GM23338 (cell line): ENCODE measurements at regions not wholly inside any gene's neighbourhood (a gene's known extent, or its start where the extent isn't known, plus 50 kb on each side); places are given as distances from the start of the nearest gene placed in this dataset.

Experiments used
- ATAC-seq: fragments of 200-7000 bp; cut with Tn5 transposase; 3 replicates; pipeline ENCODE4 v1.9.1; 2020
- DNase-seq: peaks from one replicate; pipeline ENCODE4 v3.0.0-alpha.2; 2015; ENCODE audit warnings: low spot score
- H2AFZ ChIP-seq: fragments of 200-600 bp; sonication (generic); 2 replicates; pipeline ENCODE4 v1.8.0; 2016; ENCODE audit warnings: antibody characterized with exemption, mild to moderate bottlenecking, moderate library complexity
- H3F3A ChIP-seq: fragments of 200-600 bp; sonication (generic); replicated peaks from 2 replicates; pipeline ENCODE4 v1.8.0; 2017; ENCODE audit warnings: antibody characterized with exemption, mixed run types, low read depth
- H3K27ac ChIP-seq: fragments of 200-600 bp; sonication (generic); 2 replicates; pipeline ENCODE4 v1.6.1; 2016; ENCODE audit warnings: low read depth
- H3K27me3 ChIP-seq: fragments of 200-600 bp; sonication (generic); 2 replicates; pipeline ENCODE4 v1.8.0; 2016; ENCODE audit warnings: mild to moderate bottlenecking, mixed run types, moderate library complexity; ENCODE audit not compliant: insufficient read depth
- H3K36me3 ChIP-seq: fragments of 200-600 bp; sonication (generic); 2 replicates; pipeline ENCODE4 v1.8.0; 2016; ENCODE audit warnings: mild to moderate bottlenecking; ENCODE audit not compliant: insufficient read depth
- H3K4me1 ChIP-seq: fragments of 200-600 bp; sonication (generic); 2 replicates; pipeline ENCODE4 v1.8.0; 2016; ENCODE audit warnings: mild to moderate bottlenecking, moderate library complexity; ENCODE audit not compliant: insufficient read depth
- H3K4me2 ChIP-seq: fragments of 200-600 bp; sonication (generic); 2 replicates; pipeline ENCODE4 v1.7.1; 2017; ENCODE audit warnings: mixed run types
- H3K4me3 ChIP-seq: fragments of 200-600 bp; sonication (generic); 2 replicates; pipeline ENCODE4 v1.6.1; 2016; ENCODE audit warnings: mixed run types
- H3K79me2 ChIP-seq: fragments of 200-600 bp; sonication (generic); replicated peaks from 2 replicates; pipeline ENCODE4 v1.8.0; 2017; ENCODE audit warnings: mild to moderate bottlenecking; ENCODE audit not compliant: insufficient read depth
- H3K9me2 ChIP-seq: fragments of 200-600 bp; sonication (generic); 2 replicates; pipeline ENCODE4 v1.8.0; 2017; ENCODE audit not compliant: insufficient read depth
- H4K20me1 ChIP-seq: fragments of 200-600 bp; sonication (generic); replicated peaks from 2 replicates; pipeline ENCODE4 v1.8.0; 2017; ENCODE audit warnings: mild to moderate bottlenecking; ENCODE audit not compliant: insufficient read depth
- H3K27ac Mint-ChIP-seq: 2 replicates; pipeline ENCODE4 v1.8.0; 2020; ENCODE audit warnings: inconsistent platforms, mild to moderate bottlenecking, moderate library complexity, mixed read lengths
- H3K27me3 Mint-ChIP-seq: 3 replicates; pipeline ENCODE4 v1.8.0; 2022; ENCODE audit warnings: low read depth, mild to moderate bottlenecking, moderate library complexity, mixed read lengths, inconsistent platforms; ENCODE audit not compliant: insufficient read depth, poor library complexity
- H3K36me3 Mint-ChIP-seq: 3 replicates; pipeline ENCODE4 v1.8.0; 2021; ENCODE audit warnings: low read depth, mild to moderate bottlenecking, inconsistent platforms, moderate library complexity, mixed read lengths
- H3K4me1 Mint-ChIP-seq: 3 replicates; pipeline ENCODE4 v1.8.0; 2020; ENCODE audit warnings: mild to moderate bottlenecking, inconsistent platforms, mixed read lengths
- H3K4me3 Mint-ChIP-seq: 3 replicates; pipeline ENCODE4 v1.8.0; 2021; ENCODE audit warnings: moderate library complexity, mild to moderate bottlenecking, inconsistent platforms, mixed read lengths
- H3K9me3 Mint-ChIP-seq: 3 replicates; pipeline ENCODE4 v1.8.0; 2020; ENCODE audit warnings: moderate library complexity, mild to moderate bottlenecking, inconsistent platforms, mixed read lengths
- CREB1 ChIP-seq: fragments of 250-450 bp; sonication (Bioruptor Pico); IDR thresholded peaks from 2 replicates; pipeline ENCODE4 v1.5.0; 2020; ENCODE audit warnings: low read depth, mild to moderate bottlenecking, moderate library complexity
- CTCF ChIP-seq, 2 experiments: fragments of 200-600 bp in 1 of 2; sonication (generic) in 1 of 2; conservative IDR thresholded peaks; 2 replicates each; pipeline versions ENCODE4 v1.5.1 to v1.6.1; 2016 to 2017; ENCODE audit warnings: antibody characterized with exemption in 2 of 2, low read depth in 2 of 2, mild to moderate bottlenecking in 2 of 2, moderate library complexity in 1 of 2
- ETS1 ChIP-seq: IDR thresholded peaks from 2 replicates; pipeline ENCODE4 v1.6.1; 2016; ENCODE audit warnings: antibody characterized with exemption
- EZH2phosphoT487 ChIP-seq: fragments of 200-600 bp; sonication (generic); IDR thresholded peaks from one replicate; pipeline ENCODE4 v1.8.1; 2018; ENCODE audit warnings: antibody characterized with exemption; ENCODE audit not compliant: unreplicated experiment
- JUNB ChIP-seq: IDR thresholded peaks from one replicate; pipeline ENCODE4 v1.6.1; 2016; ENCODE audit warnings: antibody characterized with exemption; ENCODE audit not compliant: unreplicated experiment
- NANOG ChIP-seq: IDR thresholded peaks from 2 replicates; pipeline ENCODE4 v1.6.1; 2016; ENCODE audit warnings: antibody characterized with exemption, borderline replicate concordance
- STAT1 ChIP-seq: IDR thresholded peaks from one replicate; pipeline ENCODE4 v1.6.1; 2016; ENCODE audit warnings: antibody characterized with exemption; ENCODE audit not compliant: unreplicated experiment
- ZNF114 ChIP-seq: fragments of 250-450 bp; sonication (Bioruptor Pico); IDR thresholded peaks from 2 replicates; pipeline ENCODE4 v1.5.0; 2020; ENCODE audit warnings: mild to moderate bottlenecking, moderate library complexity
- ZNF331 ChIP-seq: fragments of 250-450 bp; sonication (Bioruptor Pico); IDR thresholded peaks from 2 replicates; pipeline ENCODE4 v1.5.0; 2020; ENCODE audit warnings: low read depth, mild to moderate bottlenecking, moderate library complexity
- ZNF462 ChIP-seq: fragments of 250-450 bp; sonication (Bioruptor Pico); IDR thresholded peaks from 2 replicates; pipeline ENCODE4 v1.5.0; 2020; ENCODE audit warnings: mild to moderate bottlenecking, moderate library complexity
- TF ChIP-seq, protein P1 (sequence below): IDR thresholded peaks from one replicate; pipeline ENCODE4 v1.6.1; 2018; ENCODE audit warnings: antibody characterized with exemption; ENCODE audit not compliant: unreplicated experiment

DNA sequence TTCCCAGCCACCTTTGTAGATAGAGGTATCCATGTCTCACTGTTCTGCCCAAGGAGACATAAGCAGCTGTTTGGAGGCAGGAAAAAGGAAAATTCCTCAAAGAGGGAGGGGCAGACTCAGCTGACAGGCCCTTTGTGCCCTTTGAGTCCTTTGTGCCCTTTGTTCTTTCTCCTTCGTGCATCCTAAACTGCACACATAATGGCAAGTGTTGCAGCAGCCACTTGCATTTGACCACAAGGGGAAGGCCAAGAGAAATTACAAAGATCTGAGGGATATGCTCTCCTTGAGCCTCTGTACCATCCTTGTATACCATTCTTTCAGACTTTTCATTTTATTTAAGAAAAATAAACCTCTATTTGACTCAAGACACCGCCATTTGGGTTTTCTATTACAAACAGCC is 71.8 kb upstream of the PKN2 start (continued):
- TF ChIP-seq CTCF (conservative IDR thresholded peaks at IDR 0.05; ENCODE audit: low read depth in 2 of 2) = no peak

DNA sequence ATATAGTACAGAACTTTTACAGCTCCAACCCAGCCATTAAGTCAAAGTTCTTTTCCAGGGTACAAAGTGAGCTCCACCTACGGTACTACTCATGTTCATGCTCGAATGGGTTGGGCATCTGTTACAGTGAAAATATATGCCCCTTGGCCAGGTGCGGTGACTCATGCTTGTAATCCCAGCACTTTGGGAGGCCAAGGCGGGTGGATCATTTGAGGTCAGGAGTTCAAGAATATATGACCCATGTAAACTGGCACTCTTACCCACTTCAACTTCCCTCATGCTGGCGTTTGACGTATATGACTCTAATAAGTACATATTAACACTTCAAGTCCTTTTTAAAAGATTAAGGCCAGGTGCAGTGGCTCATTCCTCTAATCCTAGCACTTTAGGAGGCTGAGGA is 71.3 kb upstream of the PKN2 start:
- no peak overlapping the region for H3K4me2 ChIP-seq
- no peak overlapping the region for H3K27ac ChIP-seq
- no peak for ATAC-seq
- no peak for TF ChIP-seq ZNF114 (CRISPR knock-in tag)
- TF ChIP-seq ZNF331 (CRISPR knock-in tag) = no peak
- no peak for TF ChIP-seq ETS1
- TF ChIP-seq EZH2phosphoT487 = no peak
- TF ChIP-seq CREB1 (CRISPR knock-in tag) = no peak
- TF ChIP-seq, protein P1, sequence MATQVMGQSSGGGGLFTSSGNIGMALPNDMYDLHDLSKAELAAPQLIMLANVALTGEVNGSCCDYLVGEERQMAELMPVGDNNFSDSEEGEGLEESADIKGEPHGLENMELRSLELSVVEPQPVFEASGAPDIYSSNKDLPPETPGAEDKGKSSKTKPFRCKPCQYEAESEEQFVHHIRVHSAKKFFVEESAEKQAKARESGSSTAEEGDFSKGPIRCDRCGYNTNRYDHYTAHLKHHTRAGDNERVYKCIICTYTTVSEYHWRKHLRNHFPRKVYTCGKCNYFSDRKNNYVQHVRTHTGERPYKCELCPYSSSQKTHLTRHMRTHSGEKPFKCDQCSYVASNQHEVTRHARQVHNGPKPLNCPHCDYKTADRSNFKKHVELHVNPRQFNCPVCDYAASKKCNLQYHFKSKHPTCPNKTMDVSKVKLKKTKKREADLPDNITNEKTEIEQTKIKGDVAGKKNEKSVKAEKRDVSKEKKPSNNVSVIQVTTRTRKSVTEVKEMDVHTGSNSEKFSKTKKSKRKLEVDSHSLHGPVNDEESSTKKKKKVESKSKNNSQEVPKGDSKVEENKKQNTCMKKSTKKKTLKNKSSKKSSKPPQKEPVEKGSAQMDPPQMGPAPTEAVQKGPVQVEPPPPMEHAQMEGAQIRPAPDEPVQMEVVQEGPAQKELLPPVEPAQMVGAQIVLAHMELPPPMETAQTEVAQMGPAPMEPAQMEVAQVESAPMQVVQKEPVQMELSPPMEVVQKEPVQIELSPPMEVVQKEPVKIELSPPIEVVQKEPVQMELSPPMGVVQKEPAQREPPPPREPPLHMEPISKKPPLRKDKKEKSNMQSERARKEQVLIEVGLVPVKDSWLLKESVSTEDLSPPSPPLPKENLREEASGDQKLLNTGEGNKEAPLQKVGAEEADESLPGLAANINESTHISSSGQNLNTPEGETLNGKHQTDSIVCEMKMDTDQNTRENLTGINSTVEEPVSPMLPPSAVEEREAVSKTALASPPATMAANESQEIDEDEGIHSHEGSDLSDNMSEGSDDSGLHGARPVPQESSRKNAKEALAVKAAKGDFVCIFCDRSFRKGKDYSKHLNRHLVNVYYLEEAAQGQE = no peak
- TF ChIP-seq STAT1 = no peak
- no peak for TF ChIP-seq CTCF (conservative IDR thresholded peaks at IDR 0.05; ENCODE audit: low read depth in 2 of 2)
- TF ChIP-seq NANOG = no peak
- TF ChIP-seq JUNB = no peak
- TF ChIP-seq ZNF462 (CRISPR knock-in tag) = no peak

More for the DNA sequence above, 71.3 kb upstream of the PKN2 start:
- Mint-ChIP-seq H3K27ac (no peak overlapping the region), H3K4me1 (peaks cover 5% of the 10 kb centered on the region; the same call in 2 of the 3 replicates), H3K4me3 (no peak overlapping the region), H3K9me3 (peaks cover 8% of the 10 kb centered on the region), H3K27me3 (no peaks in the 10 kb centered on the region), H3K36me3 (peaks cover 8% of the 10 kb centered on the region)
- no peak overlapping the region for H3K4me3 ChIP-seq
- H3K27me3 ChIP-seq = no peaks in the 10 kb centered on the region
- H3F3A ChIP-seq = no peaks in the 10 kb centered on the region
- no peak for DNase-seq
- H3K4me1 ChIP-seq = no peaks in the 10 kb centered on the region
- H3K79me2 ChIP-seq = no peaks in the 10 kb centered on the region
- H4K20me1 ChIP-seq = no peaks in the 10 kb centered on the region
- peaks cover 3% of the 10 kb centered on the region; the same call in 1 of the 2 replicates for H3K36me3 ChIP-seq
- H3K9me2 ChIP-seq = no peaks in the 10 kb centered on the region; the same call in 1 of the 2 replicates
- no peak overlapping the region for H2AFZ ChIP-seq
